ENCODE measurements at regions not wholly inside any gene's neighbourhood (a gene's known extent, or its start where the extent isn't known, plus 50 kb on each side); places are given as distances from the start of the nearest gene placed in this dataset.

GRCh38 chr14:71686677-71687076, 245.6 kb upstream of the RGS6 start:
- 37 to 100% (median 95%) methylated on average over 2 to 5 of the region's 5 CpGs; no CpG with 5 or more reads in 2 of the 10 experiments for WGBS, 10 experiments
- ATAC-seq (replicated peaks in 6 of 8), result peak in 2 of 8 experiments; percentile 64 to 88
- H3K4me1 ChIP-seq (replicated peaks in 1 of 2), result no peaks in the 10 kb centered on the region
- no peak overlapping the region for H3K4me3 ChIP-seq
- no peak overlapping the region for H3K27ac ChIP-seq
- in situ Hi-C loops (cut with MboI; ENCODE audit: low pct_unique_long_range_greater_than_20kb in 2 of 9, low sequenced_read_pairs in 9 of 9, unreplicated experiment in 9 of 9), result no loop called here

DNA sequence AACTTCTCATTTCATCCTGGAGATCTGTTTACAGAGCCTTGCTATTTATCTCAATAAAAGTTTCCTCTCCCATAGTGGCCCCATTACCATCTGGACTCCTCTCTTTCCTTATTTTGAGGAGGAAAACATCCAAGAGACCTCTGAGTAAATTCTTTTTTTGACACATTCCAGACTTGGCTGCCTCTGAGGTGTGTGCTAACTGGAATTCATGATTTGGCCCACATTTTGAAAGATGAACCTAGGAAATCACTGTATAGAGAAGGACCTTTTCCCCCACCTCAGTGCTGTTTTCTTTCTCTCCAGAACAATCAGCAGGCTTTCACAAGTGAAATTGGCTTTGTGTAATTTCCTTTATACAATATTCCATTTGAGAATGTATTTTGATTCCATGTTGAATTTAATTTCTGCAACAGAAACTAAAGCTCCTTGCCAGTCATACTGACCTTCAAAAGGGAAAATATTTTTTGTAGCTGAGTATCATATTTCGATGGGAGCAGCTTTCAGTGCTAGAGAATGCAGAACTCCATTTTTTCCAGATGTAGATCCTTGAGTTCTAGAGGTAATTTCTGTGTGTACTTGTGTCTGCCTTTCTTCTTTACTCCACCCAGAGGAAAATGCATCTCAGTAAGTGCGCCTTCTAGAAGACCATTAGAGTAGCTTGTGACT, 244.9 kb upstream of the RGS6 start:
- no peak overlapping the region for H3K27ac ChIP-seq
- no peak overlapping the region for H3K4me3 ChIP-seq
- peak in 2 of 8 experiments; percentile 20 to 42 for ATAC-seq (replicated peaks in 6 of 8)
- in situ Hi-C loops (cut with MboI; ENCODE audit: low pct_unique_long_range_greater_than_20kb in 2 of 9, low sequenced_read_pairs in 9 of 9, unreplicated experiment in 9 of 9), result no loop called here
- WGBS, 10 experiments, result 0 to 100% (median 89%) methylated on average over 1 to 2 of the region's 2 CpGs; no CpG with 5 or more reads in 2 of the 10 experiments
- no peaks in the 10 kb centered on the region for H3K4me1 ChIP-seq (replicated peaks in 1 of 2)

- in situ Hi-C loops (cut with MboI; ENCODE audit: low pct_unique_long_range_greater_than_20kb in 2 of 9, low sequenced_read_pairs in 9 of 9, unreplicated experiment in 9 of 9), result no loop called here
- 92 to 100% (median 100%) methylated on average over 2 to 4 of the region's 4 CpGs; no CpG with 5 or more reads in 3 of the 10 experiments for WGBS, 10 experiments
- Histone ChIP-seq H3K4me3 (no peak overlapping the region), H3K4me1 (replicated peaks in 1 of 2) (no peaks in the 10 kb centered on the region), H3K27ac (no peak overlapping the region)
- ATAC-seq (replicated peaks in 6 of 8), result no peak
Measured at GRCh38 chr14:71688576-71688975, 243.7 kb upstream of the RGS6 start.

- ATAC-seq (replicated peaks in 6 of 8), result no peak
- 90 to 100% (median 98%) methylated on average over 2 of the region's 2 CpGs for WGBS, 10 experiments
- Histone ChIP-seq H3K4me1 (replicated peaks in 1 of 2) (peaks cover 0 to 4% of the 10 kb centered on the region in 2 donors), H3K4me3 (no peak overlapping the region), H3K27ac (no peak overlapping the region)
- in situ Hi-C loops (cut with MboI; ENCODE audit: low pct_unique_long_range_greater_than_20kb in 2 of 9, low sequenced_read_pairs in 9 of 9, unreplicated experiment in 9 of 9), result no loop called here
Measured at GRCh38 chr14:71690478-71690877, 241.8 kb upstream of the RGS6 start.

GRCh38 chr14:71692496-71692895, 239.7 kb upstream of the RGS6 start:
- no peak overlapping the region for H3K4me3 ChIP-seq
- ATAC-seq (replicated peaks in 6 of 8), result peak in 2 of 8 experiments; percentile 16 to 59
- in situ Hi-C loops (cut with MboI; ENCODE audit: low pct_unique_long_range_greater_than_20kb in 2 of 9, low sequenced_read_pairs in 9 of 9, unreplicated experiment in 9 of 9), result no loop called here
- H3K27ac ChIP-seq, result no peak overlapping the region
- WGBS, 10 experiments, result 35 to 100% (median 90%) methylated on average over 1 to 4 of the region's 4 CpGs; no CpG with 5 or more reads in 1 of the 10 experiments
- H3K4me1 ChIP-seq (replicated peaks in 1 of 2), result peaks cover 0 to 4% of the 10 kb centered on the region in 2 donors

DNA sequence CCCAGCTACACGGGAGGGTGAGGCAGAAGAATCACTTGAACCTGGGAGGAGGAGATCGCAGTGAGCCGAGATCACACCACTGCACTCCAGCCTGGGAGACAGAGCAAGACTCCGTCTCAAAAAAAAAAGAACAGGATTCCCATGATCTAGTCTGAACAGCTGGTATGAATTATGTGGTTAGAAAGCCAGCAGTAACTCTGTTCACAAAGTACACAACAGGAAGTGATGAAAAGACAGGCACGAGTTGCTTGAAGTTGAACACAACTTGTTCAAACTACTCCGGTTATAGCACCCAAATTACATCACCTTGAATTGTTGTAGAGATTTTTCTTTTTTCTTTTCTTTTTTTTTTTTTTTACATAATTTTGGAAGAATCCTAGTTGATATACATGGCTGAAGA, 238.8 kb upstream of the RGS6 start:
- H3K4me3 ChIP-seq, result no peak overlapping the region
- H3K4me1 ChIP-seq (replicated peaks in 1 of 2), result peaks cover 0 to 4% of the 10 kb centered on the region in 2 donors
- WGBS, 10 experiments, result 0 to 100% (median 92%) methylated on average over 1 to 6 of the region's 6 CpGs; no CpG with 5 or more reads in 1 of the 10 experiments
- peak in 3 of 8 experiments; percentile 27 to 82 (median 73) for ATAC-seq (replicated peaks in 6 of 8)
- in situ Hi-C loops (cut with MboI; ENCODE audit: low pct_unique_long_range_greater_than_20kb in 2 of 9, low sequenced_read_pairs in 9 of 9, unreplicated experiment in 9 of 9), result no loop called here
- no peak overlapping the region for H3K27ac ChIP-seq

GRCh38 chr14:71694591-71695530, 237.4 kb upstream of the RGS6 start:
- WGBS, 10 experiments, result 80 to 100% (median 90%) methylated on average over 1 to 7 of the region's 8 CpGs; no CpG with 5 or more reads in 2 of the 10 experiments
- H3K4me1 ChIP-seq (replicated peaks in 1 of 2), result peaks cover 0 to 4% of the 10 kb centered on the region in 2 donors
- no peak for ATAC-seq (replicated peaks in 6 of 8)
- no peak overlapping the region for H3K4me3 ChIP-seq
- no peak overlapping the region for H3K27ac ChIP-seq
- in situ Hi-C loops (cut with MboI; ENCODE audit: low pct_unique_long_range_greater_than_20kb in 2 of 9, low sequenced_read_pairs in 9 of 9, unreplicated experiment in 9 of 9), result no loop called here

GRCh38 chr14:71695611-71696350, 236.4 kb upstream of the RGS6 start:
- no peak for ATAC-seq (replicated peaks in 6 of 8)
- Histone ChIP-seq H3K4me1 (replicated peaks in 1 of 2) (peaks cover 0 to 4% of the 10 kb centered on the region in 2 donors), H3K4me3 (no peak overlapping the region), H3K27ac (no peak overlapping the region)
- WGBS, 10 experiments, result 75 to 100% (median 98%) methylated on average over 1 to 6 of the region's 6 CpGs
- in situ Hi-C loops (cut with MboI; ENCODE audit: low pct_unique_long_range_greater_than_20kb in 2 of 9, low sequenced_read_pairs in 9 of 9, unreplicated experiment in 9 of 9), result no loop called here

GRCh38 chr14:71698027-71698426, 234.2 kb upstream of the RGS6 start:
- peaks cover 0 to 6% of the 10 kb centered on the region in 2 donors for H3K4me1 ChIP-seq (replicated peaks in 1 of 2)
- in situ Hi-C loops (cut with MboI; ENCODE audit: low pct_unique_long_range_greater_than_20kb in 2 of 9, low sequenced_read_pairs in 9 of 9, unreplicated experiment in 9 of 9), result no loop called here
- H3K4me3 ChIP-seq, result no peak overlapping the region
- 25 to 94% (median 83%) methylated on average over 2 to 4 of the region's 4 CpGs; no CpG with 5 or more reads in 3 of the 10 experiments for WGBS, 10 experiments
- H3K27ac ChIP-seq, result no peak overlapping the region
- no peak for ATAC-seq (replicated peaks in 6 of 8)

GRCh38 chr14:71698673-71699072, 233.6 kb upstream of the RGS6 start:
- in situ Hi-C loops (cut with MboI; ENCODE audit: low pct_unique_long_range_greater_than_20kb in 2 of 9, low sequenced_read_pairs in 9 of 9, unreplicated experiment in 9 of 9), result no loop called here
- ATAC-seq (replicated peaks in 6 of 8), result no peak
- Histone ChIP-seq H3K4me3 (no peak overlapping the region), H3K4me1 (replicated peaks in 1 of 2) (peaks cover 0 to 11% of the 10 kb centered on the region in 2 donors), H3K27ac (no peak overlapping the region)
- WGBS, 10 experiments, result 44 to 100% (median 86%) methylated on average over 1 to 4 of the region's 4 CpGs; no CpG with 5 or more reads in 4 of the 10 experiments

- 83 to 100% (median 100%) methylated on average over 1 to 5 of the region's 5 CpGs; no CpG with 5 or more reads in 1 of the 10 experiments for WGBS, 10 experiments
- no peak for ATAC-seq (replicated peaks in 6 of 8)
- H3K4me1 ChIP-seq (replicated peaks in 1 of 2), result peaks cover 0 to 7% of the 10 kb centered on the region in 2 donors
- H3K4me3 ChIP-seq, result no peak overlapping the region
- in situ Hi-C loops (cut with MboI; ENCODE audit: low pct_unique_long_range_greater_than_20kb in 2 of 9, low sequenced_read_pairs in 9 of 9, unreplicated experiment in 9 of 9), result no loop called here
- H3K27ac ChIP-seq, result no peak overlapping the region
Measured at GRCh38 chr14:71701990-71702389, 230.2 kb upstream of the RGS6 start.

DNA sequence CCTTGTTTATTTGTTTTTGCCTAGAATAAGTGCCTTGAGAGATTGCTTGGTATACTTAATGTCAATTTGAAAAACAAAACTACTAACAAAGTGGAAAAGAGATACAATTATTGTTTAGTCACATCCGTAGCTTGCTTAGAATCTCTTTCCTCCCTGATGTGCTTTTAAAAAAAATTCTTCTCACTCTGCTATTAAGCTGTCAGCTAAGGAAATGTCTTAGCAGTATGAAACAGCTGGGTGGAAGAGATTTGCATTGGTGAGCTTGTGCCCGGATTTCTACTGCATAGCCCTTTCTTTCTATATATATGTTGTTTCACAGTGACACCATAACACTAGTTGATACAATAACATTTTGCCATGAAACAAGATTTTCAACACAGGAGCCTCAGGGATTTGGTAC, 229.4 kb upstream of the RGS6 start:
- in situ Hi-C loops (cut with MboI; ENCODE audit: low pct_unique_long_range_greater_than_20kb in 2 of 9, low sequenced_read_pairs in 9 of 9, unreplicated experiment in 9 of 9), result no loop called here
- Histone ChIP-seq H3K4me1 (replicated peaks in 1 of 2) (peaks cover 0 to 7% of the 10 kb centered on the region in 2 donors), H3K4me3 (no peak overlapping the region), H3K27ac (no peak overlapping the region)
- ATAC-seq (replicated peaks in 6 of 8), result no peak
- 52 to 100% (median 79%) methylated on average over 1 to 2 of the region's 2 CpGs; no CpG with 5 or more reads in 3 of the 10 experiments for WGBS, 10 experiments

Measured in motor neuron (in vitro differentiated cells).